T-cell (primary cell): ENCODE measurements at regions not wholly inside any gene's neighbourhood (a gene's known extent, or its start where the extent isn't known, plus 50 kb on each side); places are given as distances from the start of the nearest gene placed in this dataset.

Experiments used
- ATAC-seq, 4 experiments: fragments of 200-7000 bp in 3 of 4; fragments of 150-1000 bp in 1 of 4; cut with Tn5 transposase; replicated peaks in 1 of 4; 1 replicate in 3 of 4; 2 replicates in 1 of 4; pipeline ENCODE4 v1.10.0; 2021; ENCODE audit warnings: moderate library complexity in 3 of 4, mild to moderate bottlenecking in 2 of 4, moderate number of reproducible peaks in 1 of 4
- CTCF ChIA-PET, 2 donors: fragments of 300-600 bp; sonication (Branson Sonifier 250); formaldehyde crosslinking; loops; one replicate each; lab custom pipeline; 2022; ENCODE audit warnings: antibody characterized with exemption in 2 of 2; lab: Charles Lee
- POLR2A ChIA-PET, 2 donors: fragments of 300-600 bp; sonication (Branson Sonifier 250); formaldehyde crosslinking; loops; one replicate each; lab custom pipeline; 2022; ENCODE audit warnings: antibody characterized with exemption in 2 of 2; lab: Charles Lee
- DNase-seq, 35 experiments: peaks; one replicate each; pipeline versions ENCODE4 v3.0.0 to v3.0.0-alpha.2; 2013 to 2023
- H3K27ac ChIP-seq: one replicate; pipeline ENCODE4 v1.5.1; 2013; ENCODE audit warnings: low read length
- H3K27me3 ChIP-seq, 2 experiments: replicated peaks in 1 of 2; 1 replicate in 1 of 2; 2 replicates in 1 of 2; pipeline versions ENCODE4 v1.6.1 to v1.7.0; 2013; ENCODE audit warnings: low read length in 1 of 2, mixed read lengths in 1 of 2; ENCODE audit not compliant: control insufficient read depth in 2 of 2, insufficient read depth in 2 of 2; ENCODE audit errors: extremely low read depth in 1 of 2
- H3K36me3 ChIP-seq, 2 donors: 1 replicate in 1 of 2; 2 replicates in 1 of 2; pipeline versions ENCODE4 v1.6.1 to v1.7.0; 2013; ENCODE audit warnings: low read length in 1 of 2; ENCODE audit not compliant: control insufficient read depth in 2 of 2, insufficient read depth in 1 of 2; ENCODE audit errors: extremely low read depth in 1 of 2
- H3K4me1 ChIP-seq, 2 experiments: 1 replicate in 1 of 2; 2 replicates in 1 of 2; pipeline versions ENCODE4 v1.6.1 to v1.7.0; 2013; ENCODE audit warnings: low read length in 2 of 2, mixed read lengths in 1 of 2; ENCODE audit not compliant: insufficient read depth in 2 of 2, control insufficient read depth in 1 of 2; ENCODE audit errors: extremely low read depth in 1 of 2
- H3K4me3 ChIP-seq, 2 donors: 1 replicate in 1 of 2; 2 replicates in 1 of 2; pipeline versions ENCODE4 v1.5.1 to v1.7.0; 2013; ENCODE audit warnings: mild to moderate bottlenecking in 2 of 2, low read length in 1 of 2, moderate library complexity in 1 of 2; ENCODE audit not compliant: control insufficient read depth in 1 of 2; ENCODE audit errors: extremely low read depth in 1 of 2
- H3K9me3 ChIP-seq: 2 replicates; pipeline ENCODE4 v1.7.0; 2013
- H3K27ac Mint-ChIP-seq, 2 donors: one replicate each; pipeline ENCODE4 v1.8.0; 2020 to 2021; ENCODE audit warnings: mild to moderate bottlenecking in 2 of 2, mixed read lengths in 2 of 2
- H3K27me3 Mint-ChIP-seq, 2 donors: one replicate each; pipeline ENCODE4 v1.8.0; 2021 to 2022; ENCODE audit warnings: mixed read lengths in 2 of 2
- H3K36me3 Mint-ChIP-seq: one replicate; pipeline ENCODE4 v1.8.0; 2021; ENCODE audit warnings: mixed read lengths
- H3K4me1 Mint-ChIP-seq, 3 donors: one replicate each; pipeline ENCODE4 v1.8.0; 2020 to 2022; ENCODE audit warnings: mixed read lengths in 3 of 3, mild to moderate bottlenecking in 1 of 3
- H3K4me3 Mint-ChIP-seq, 3 donors: one replicate each; pipeline ENCODE4 v1.8.0; 2020 to 2022; ENCODE audit warnings: mild to moderate bottlenecking in 3 of 3, mixed read lengths in 3 of 3, moderate library complexity in 3 of 3
- H3K9me3 Mint-ChIP-seq, 3 donors: one replicate each; pipeline ENCODE4 v1.8.0; 2020 to 2022; ENCODE audit warnings: mixed read lengths in 3 of 3
- WGBS: methylation state at CpG from one replicate; pipeline ENCODE4 v1.1.5; 2013; ENCODE audit warnings: missing lambda C conversion rate; ENCODE audit not compliant: insufficient coverage; 5-methylcytosine and 5-hydroxymethylcytosine counted together

- Histone ChIP-seq H3K4me1 (no peaks in the 10 kb centered on the region), H3K9me3 (no peaks in the 10 kb centered on the region), H3K36me3 (no peaks in the 10 kb centered on the region), H3K27ac (no peak overlapping the region), H3K27me3 (peaks cover 0 to 2% of the 10 kb centered on the region in 2 experiments), H3K4me3 (no peak overlapping the region)
- no peak for DNase-seq
- H3K36me3 Mint-ChIP-seq, result no peaks in the 10 kb centered on the region
- peaks cover 0 to 4% (median 0%) of the 10 kb centered on the region in 3 donors for H3K4me1 Mint-ChIP-seq
- no peaks in the 10 kb centered on the region for H3K9me3 Mint-ChIP-seq
- H3K4me3 Mint-ChIP-seq, result no peak overlapping the region
- ChIA-PET CTCF (interaction anchor here in 1 of 2 donors (0.6 kb wide), 1 partner anchor 67 kb away, joined by 4 read pairs; no protein-coding TSS in a partner anchor), POLR2A (no interaction called here)
- H3K27ac Mint-ChIP-seq, result no peak overlapping the region
- no peak for ATAC-seq
- peaks cover 5 to 12% of the 10 kb centered on the region in 2 donors for H3K27me3 Mint-ChIP-seq
- WGBS, result 0% methylated on average over 2 of the region's 5 CpGs
Observed at GRCh38 chr9:18260521-18260920, 213.4 kb upstream of the ADAMTSL1 start.

- ChIA-PET CTCF (no interaction called here), POLR2A (no interaction called here)
- H3K4me3 Mint-ChIP-seq, result no peak overlapping the region
- no peaks in the 10 kb centered on the region for H3K27me3 ChIP-seq
- H3K27me3 Mint-ChIP-seq, result peaks cover 0 to 6% of the 10 kb centered on the region in 2 donors
- H3K9me3 ChIP-seq, result no peaks in the 10 kb centered on the region
- no peak overlapping the region for H3K4me3 ChIP-seq
- H3K4me1 Mint-ChIP-seq, result no peaks in the 10 kb centered on the region
- H3K27ac Mint-ChIP-seq, result no peak overlapping the region
- H3K27ac ChIP-seq, result no peak overlapping the region
- no peaks in the 10 kb centered on the region for H3K36me3 Mint-ChIP-seq
- no CpG with 5 or more reads among the region's 2 CpGs for WGBS
- DNase-seq (no peak), ATAC-seq (no peak)
- H3K4me1 ChIP-seq, result no peaks in the 10 kb centered on the region
- H3K9me3 Mint-ChIP-seq, result no peaks in the 10 kb centered on the region
- H3K36me3 ChIP-seq, result no peaks in the 10 kb centered on the region
Observed at GRCh38 chr9:18261181-18261580, 212.8 kb upstream of the ADAMTSL1 start.

- ChIA-PET POLR2A (no interaction called here), CTCF (interaction anchor here in 1 of 2 donors (0.8 kb wide), 1 partner anchor 9 kb away, joined by 3 read pairs; no protein-coding TSS in a partner anchor)
- Histone ChIP-seq H3K27ac (no peak overlapping the region), H3K27me3 (no peaks in the 10 kb centered on the region), H3K9me3 (no peaks in the 10 kb centered on the region), H3K4me3 (no peak overlapping the region), H3K36me3 (no peaks in the 10 kb centered on the region), H3K4me1 (no peaks in the 10 kb centered on the region)
- DNase-seq (no peak), ATAC-seq (no peak)
- Mint-ChIP-seq H3K4me1 (no peaks in the 10 kb centered on the region), H3K9me3 (no peaks in the 10 kb centered on the region), H3K27me3 (peaks cover 0 to 6% of the 10 kb centered on the region in 2 donors), H3K4me3 (no peak overlapping the region), H3K27ac (no peak overlapping the region), H3K36me3 (no peaks in the 10 kb centered on the region)
- 73% methylated on average over 4 of the region's 6 CpGs for WGBS
Observed at GRCh38 chr9:18263377-18263776, 210.6 kb upstream of the ADAMTSL1 start.

- H3K36me3 Mint-ChIP-seq, result no peaks in the 10 kb centered on the region
- no peak overlapping the region for H3K4me3 Mint-ChIP-seq
- ChIA-PET POLR2A (no interaction called here), CTCF (interaction anchor here in 1 of 2 donors (0.7 kb wide), 1 partner anchor 12 kb away, joined by 3 read pairs; no protein-coding TSS in a partner anchor)
- no peaks in the 10 kb centered on the region for H3K9me3 ChIP-seq
- ATAC-seq (no peak), DNase-seq (no peak)
- no peaks in the 10 kb centered on the region for H3K36me3 ChIP-seq
- H3K27ac ChIP-seq, result no peak overlapping the region
- H3K27ac Mint-ChIP-seq, result no peak overlapping the region
- no peak overlapping the region for H3K4me3 ChIP-seq
- no CpG with 5 or more reads among the region's 1 CpG for WGBS
- peaks cover 0 to 3% of the 10 kb centered on the region in 2 donors for H3K27me3 Mint-ChIP-seq
- H3K27me3 ChIP-seq, result no peaks in the 10 kb centered on the region
- peaks cover 4 to 14% (median 8%) of the 10 kb centered on the region in 3 donors for H3K9me3 Mint-ChIP-seq
- no peaks in the 10 kb centered on the region for H3K4me1 Mint-ChIP-seq
- H3K4me1 ChIP-seq, result no peaks in the 10 kb centered on the region
Observed at GRCh38 chr9:18268381-18268780, 205.6 kb upstream of the ADAMTSL1 start.

- H3K4me1 ChIP-seq, result no peaks in the 10 kb centered on the region
- peaks cover 0 to 2% of the 10 kb centered on the region in 2 donors for H3K27me3 Mint-ChIP-seq
- peaks cover 4 to 23% (median 13%) of the 10 kb centered on the region in 3 donors for H3K9me3 Mint-ChIP-seq
- H3K36me3 Mint-ChIP-seq, result no peaks in the 10 kb centered on the region
- no peak overlapping the region for H3K4me3 ChIP-seq
- H3K27ac Mint-ChIP-seq, result no peak overlapping the region
- ATAC-seq (no peak), DNase-seq (no peak)
- no peaks in the 10 kb centered on the region for H3K27me3 ChIP-seq
- H3K9me3 ChIP-seq, result no peaks in the 10 kb centered on the region
- no peak overlapping the region for H3K27ac ChIP-seq
- ChIA-PET POLR2A (no interaction called here), CTCF (no interaction called here)
- no peak overlapping the region for H3K4me3 Mint-ChIP-seq
- no peaks in the 10 kb centered on the region for H3K36me3 ChIP-seq
- no peaks in the 10 kb centered on the region for H3K4me1 Mint-ChIP-seq
Observed at GRCh38 chr9:18269561-18269960, 204.4 kb upstream of the ADAMTSL1 start.

- peaks cover 12 to 47% (median 29%) of the 10 kb centered on the region in 3 donors for H3K9me3 Mint-ChIP-seq
- no CpG with 5 or more reads among the region's 1 CpG for WGBS
- Histone ChIP-seq H3K36me3 (no peaks in the 10 kb centered on the region), H3K4me1 (no peaks in the 10 kb centered on the region), H3K27me3 (peaks cover 0 to 2% of the 10 kb centered on the region in 2 experiments), H3K4me3 (no peak overlapping the region), H3K27ac (no peak overlapping the region), H3K9me3 (no peaks in the 10 kb centered on the region)
- ChIA-PET CTCF (interaction anchor here in 1 of 2 donors (0.6 to 1.0 kb wide), 2 partner anchors 20 to 34 kb away, joined by 3 to 4 read pairs; no protein-coding TSS in a partner anchor), POLR2A (interaction anchor here in 1 of 2 donors (0.6 kb wide), 1 partner anchor 1769 kb away, joined by 3 read pairs; no protein-coding TSS in a partner anchor)
- no peak for DNase-seq
- no peaks in the 10 kb centered on the region for H3K36me3 Mint-ChIP-seq
- H3K4me1 Mint-ChIP-seq, result no peaks in the 10 kb centered on the region
- H3K27me3 Mint-ChIP-seq, result no peaks in the 10 kb centered on the region
- H3K4me3 Mint-ChIP-seq, result no peak overlapping the region
- no peak overlapping the region for H3K27ac Mint-ChIP-seq
- no peak for ATAC-seq
Observed at GRCh38 chr9:18274693-18275092, 199.3 kb upstream of the ADAMTSL1 start.
